ENCODE measurements at regions not wholly inside any gene's neighbourhood (a gene's known extent, or its start where the extent isn't known, plus 50 kb on each side); places are given as distances from the start of the nearest gene placed in this dataset.

- TF ChIP-seq TAF1 (CRISPR knock-in tag; IDR thresholded peaks at IDR 0.05) (no peak), ZNF329 (CRISPR knock-in tag; IDR thresholded peaks at IDR 0.05; ENCODE audit: low read depth) (no peak)
These were observed 388.0 kb upstream of the CDIN1 start for GRCh38 chr15:36191459-36191858.

Data from HepG2 (cell line).